Colon (tissue), 2 donors: ENCODE measurements at regions not wholly inside any gene's neighbourhood (a gene's known extent, or its start where the extent isn't known, plus 50 kb on each side); places are given as distances from the start of the nearest gene placed in this dataset.

Experiments
- FAIRE-seq: peaks from 2 replicates; lab custom pipeline; 2012; peaks lifted over from hg19 to GRCh38; lab: Jason Lieb, UNC
- donor health status: control.
- donor health status: control.

- FAIRE-seq: peak; percentile 66
These were observed 83.4 kb downstream of the FAM43A start for GRCh38 chr3:194769020-194769643.

- FAIRE-seq: no peak
These were observed 86.7 kb downstream of the FAM43A start for GRCh38 chr3:194772241-194773000.

- no peak for FAIRE-seq
These were observed 87.5 kb downstream of the FAM43A start for GRCh38 chr3:194773216-194773615.

GRCh38 chr3:194773771-194774455, 88.2 kb downstream of the FAM43A start:
- no peak for FAIRE-seq

GRCh38 chr3:194775266-194775665, 89.6 kb downstream of the FAM43A start:
- FAIRE-seq: no peak

GRCh38 chr3:194775731-194776130, 90.0 kb downstream of the FAM43A start:
- no peak for FAIRE-seq

- no peak for FAIRE-seq
These were observed 92.0 kb downstream of the FAM43A start for GRCh38 chr3:194777729-194778128.

GRCh38 chr3:194779729-194780224, 94.1 kb downstream of the FAM43A start:
- FAIRE-seq: no peak

- no peak for FAIRE-seq
These were observed 95.0 kb downstream of the FAM43A start for GRCh38 chr3:194780706-194781105.

GRCh38 chr3:194781617-194782016, 95.9 kb downstream of the FAM43A start:
- FAIRE-seq: no peak

- FAIRE-seq: no peak
These were observed 97.2 kb downstream of the FAM43A start for GRCh38 chr3:194782698-194783404.

GRCh38 chr3:194784361-194784760, 98.7 kb downstream of the FAM43A start:
- FAIRE-seq: no peak

- no peak for FAIRE-seq
These were observed 99.6 kb downstream of the FAM43A start for GRCh38 chr3:194785315-194785714.

GRCh38 chr3:194787072-194787471, 101.4 kb downstream of the FAM43A start:
- FAIRE-seq: no peak

- FAIRE-seq: no peak
These were observed 102.0 kb downstream of the FAM43A start for GRCh38 chr3:194787650-194788049.

- no peak for FAIRE-seq
These were observed 106.7 kb downstream of the FAM43A start for GRCh38 chr3:194792368-194792767.

GRCh38 chr3:194797555-194798250, 112.0 kb downstream of the FAM43A start:
- FAIRE-seq: no peak

GRCh38 chr3:194798486-194798885, 112.8 kb downstream of the FAM43A start:
- no peak for FAIRE-seq

- FAIRE-seq: no peak
These were observed 114.3 kb downstream of the FAM43A start for GRCh38 chr3:194800002-194800401.

- FAIRE-seq: no peak
These were observed 116.1 kb downstream of the FAM43A start for GRCh38 chr3:194801461-194802432.

GRCh38 chr3:194804796-194805195, 119.1 kb downstream of the FAM43A start:
- FAIRE-seq: no peak
